Right renal cortex interstitium (tissue), 3 donors: ENCODE measurements at regions not wholly inside any gene's neighbourhood (a gene's known extent, or its start where the extent isn't known, plus 50 kb on each side); places are given as distances from the start of the nearest gene placed in this dataset.

Source experiments
- DNase-seq, 3 donors: peaks; one replicate each; pipeline ENCODE4 v3.0.0-alpha.2; 2013; ENCODE audit warnings: low read depth in 3 of 3, low spot score in 2 of 3

DNA sequence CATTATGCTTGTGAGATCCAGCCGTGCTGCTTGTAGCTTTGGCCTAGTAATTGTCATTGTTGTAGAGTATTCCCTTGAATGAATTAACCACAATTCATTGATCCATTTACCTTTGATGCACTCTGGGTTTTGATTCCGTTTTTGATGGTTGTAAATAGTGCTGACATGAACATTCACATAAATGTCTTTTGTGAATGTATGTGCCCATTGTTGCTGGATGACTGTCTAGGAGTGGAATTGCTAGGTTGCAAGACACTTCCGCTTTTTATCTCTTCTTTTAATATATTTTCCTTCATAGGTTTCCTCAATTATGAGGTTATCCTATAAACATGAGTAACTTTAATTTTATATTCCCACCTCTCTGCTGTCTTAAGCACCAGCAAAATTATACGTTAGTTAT lies 104.8 kb upstream of the CCDC68 start:
- no peak for DNase-seq

DNA sequence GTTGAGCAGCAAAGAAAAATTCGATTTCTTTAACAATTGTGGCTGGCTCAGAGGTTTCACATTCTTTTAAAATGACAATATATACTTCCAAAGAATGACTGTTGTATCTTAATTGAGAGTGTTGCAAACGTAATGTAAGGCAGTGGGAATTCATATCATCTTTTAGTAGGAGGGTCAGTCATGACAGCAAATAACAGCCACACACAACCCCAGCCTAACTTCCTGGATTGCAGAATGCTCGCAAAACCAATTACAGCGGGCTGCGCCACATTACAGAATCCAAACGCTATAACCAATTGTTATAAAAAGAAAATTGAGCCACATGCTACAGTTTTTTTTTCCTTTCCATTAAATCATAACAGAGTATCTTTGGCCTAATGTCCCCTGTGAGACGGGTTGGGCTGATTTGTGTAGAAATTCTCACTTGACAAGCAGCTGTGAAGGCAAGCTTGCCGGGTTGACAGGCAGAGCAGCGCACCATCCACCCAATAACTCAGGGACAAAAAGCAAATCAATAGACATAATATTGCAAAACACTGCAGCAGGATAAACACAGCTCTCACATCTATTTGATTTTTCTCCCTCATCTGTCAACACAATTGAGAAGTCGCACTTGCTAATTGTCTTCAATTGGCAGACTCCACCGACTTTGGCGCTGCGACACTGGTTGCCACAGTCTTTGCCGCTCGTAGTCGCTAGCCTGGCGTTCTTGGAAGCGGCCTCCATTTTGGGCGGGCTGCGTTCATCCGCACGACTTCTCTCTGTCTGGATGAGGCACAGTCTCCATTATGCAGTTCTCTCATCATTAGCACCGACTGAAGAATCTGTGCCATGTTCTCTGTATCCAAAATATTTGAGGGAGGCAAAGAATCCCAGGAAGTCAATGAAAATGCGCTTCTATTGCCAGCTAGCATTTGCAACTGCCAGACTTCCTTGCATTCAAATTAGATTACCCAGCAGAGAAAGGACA lies 95.0 kb upstream of the CCDC68 start:
- DNase-seq, result no peak

DNA sequence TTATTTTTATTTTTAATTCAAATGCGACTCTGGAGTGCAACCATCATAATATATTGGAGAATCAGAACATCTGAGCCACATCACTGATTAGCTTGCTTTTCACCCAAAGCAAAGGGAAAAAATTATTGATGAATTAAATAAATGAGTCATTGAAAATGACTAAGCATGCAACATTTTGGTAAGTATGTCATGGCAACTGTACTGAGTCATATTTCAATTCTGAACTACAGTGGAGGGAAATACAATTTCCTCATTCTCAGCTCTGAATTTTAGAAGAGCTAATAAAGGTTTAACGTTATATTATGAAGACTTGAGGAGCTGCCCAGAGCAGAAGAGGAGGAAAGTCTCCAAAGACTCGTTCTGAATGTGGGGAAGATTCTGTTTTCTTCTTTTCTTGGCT lies 89.6 kb upstream of the CCDC68 start:
- no peak for DNase-seq

DNA sequence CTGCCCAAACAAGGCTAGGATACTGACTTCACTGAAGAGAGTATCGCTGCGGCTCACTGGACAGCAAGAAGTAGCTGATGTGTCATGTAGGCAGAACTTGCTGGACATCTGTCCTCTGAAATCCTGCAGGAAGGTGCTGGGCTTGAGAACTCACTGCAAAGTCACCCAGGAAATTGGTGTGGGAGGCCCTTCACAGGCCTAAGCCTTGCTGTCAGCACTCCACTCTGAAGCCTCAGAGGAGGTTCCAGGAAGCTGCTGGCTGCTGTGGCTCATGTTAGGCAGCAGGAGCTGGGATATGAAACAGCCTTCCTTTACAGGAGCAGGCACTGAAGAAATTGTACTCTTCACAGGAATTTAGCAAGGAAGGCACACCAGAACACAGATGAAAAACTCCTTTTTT lies 88.3 kb upstream of the CCDC68 start:
- no peak for DNase-seq

DNA sequence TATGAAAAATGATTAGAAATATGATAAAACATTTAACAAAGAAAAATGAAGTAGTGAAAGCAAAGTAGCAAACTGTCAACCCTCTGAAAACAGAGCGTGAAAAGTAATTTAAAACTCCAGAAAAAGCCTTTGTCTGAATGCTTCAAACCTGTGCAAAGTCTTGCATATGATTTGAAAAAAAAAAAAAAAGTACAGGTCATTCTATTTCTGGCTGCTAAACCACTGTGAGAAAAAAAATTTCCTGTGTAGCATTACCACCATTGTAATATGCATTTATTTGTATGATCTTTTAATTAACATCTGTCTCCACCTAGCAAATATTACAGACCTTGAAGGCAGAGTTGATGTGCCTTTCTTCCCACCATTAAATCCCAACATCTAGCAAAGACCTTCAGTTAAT lies 82.1 kb upstream of the CCDC68 start:
- no peak for DNase-seq

DNA sequence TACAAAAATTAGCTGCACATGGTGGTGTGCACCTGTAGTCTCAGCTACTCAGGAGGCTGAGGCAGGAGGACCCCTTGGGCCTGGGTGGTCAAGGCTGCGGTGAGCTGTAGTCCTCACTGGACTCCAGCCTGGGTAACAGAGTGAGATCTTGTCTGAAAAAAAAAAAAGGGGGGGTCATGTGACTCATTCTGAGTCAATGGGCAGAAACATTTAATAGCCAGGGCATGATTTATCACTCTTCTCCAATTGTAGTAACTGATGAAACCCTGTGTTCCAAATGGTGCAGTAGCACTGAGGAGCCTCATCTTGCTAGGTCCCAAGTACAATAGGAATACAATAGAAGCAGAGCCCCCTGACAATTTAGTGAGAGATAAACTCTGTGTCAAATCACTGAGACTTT lies 78.9 kb upstream of the CCDC68 start:
- no peak for DNase-seq

DNA sequence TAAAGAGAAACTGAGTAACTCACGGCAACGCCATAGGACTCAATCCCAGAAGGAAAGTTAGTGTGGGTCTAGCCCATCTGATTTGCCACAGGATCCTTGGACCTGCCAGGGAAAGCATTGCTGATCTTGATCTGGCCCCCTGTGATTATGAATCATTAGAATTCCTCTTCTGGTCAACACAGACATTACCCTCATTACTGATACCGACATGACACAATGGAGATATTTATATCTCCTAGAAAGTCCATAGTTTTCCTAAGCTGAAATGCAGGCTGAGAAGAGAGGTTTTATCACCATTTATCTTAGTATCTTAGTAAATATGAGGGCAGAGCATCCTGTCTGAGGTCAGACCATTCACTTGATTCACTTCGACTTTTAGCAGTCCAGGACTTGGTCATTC lies 75.5 kb upstream of the CCDC68 start:
- DNase-seq, result no peak

DNA sequence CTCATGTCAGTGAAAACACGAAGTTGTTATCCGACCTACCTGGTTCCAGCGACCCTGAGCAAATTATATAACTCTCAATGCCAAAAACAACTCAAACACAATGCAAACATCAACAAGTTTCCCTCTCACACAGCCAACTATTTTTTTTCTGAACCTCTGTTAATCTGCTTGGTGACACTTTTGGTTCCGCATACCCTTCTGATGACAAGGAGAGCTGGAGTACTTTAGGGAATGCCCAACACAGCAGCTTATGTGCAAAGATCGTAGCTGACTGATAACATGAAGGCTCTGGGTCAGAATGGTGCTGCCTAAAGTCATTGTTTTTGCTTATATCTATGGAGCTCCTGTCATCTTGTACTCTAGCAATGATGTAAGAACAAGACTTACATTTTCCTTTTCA lies 72.7 kb upstream of the CCDC68 start:
- no peak for DNase-seq

DNA sequence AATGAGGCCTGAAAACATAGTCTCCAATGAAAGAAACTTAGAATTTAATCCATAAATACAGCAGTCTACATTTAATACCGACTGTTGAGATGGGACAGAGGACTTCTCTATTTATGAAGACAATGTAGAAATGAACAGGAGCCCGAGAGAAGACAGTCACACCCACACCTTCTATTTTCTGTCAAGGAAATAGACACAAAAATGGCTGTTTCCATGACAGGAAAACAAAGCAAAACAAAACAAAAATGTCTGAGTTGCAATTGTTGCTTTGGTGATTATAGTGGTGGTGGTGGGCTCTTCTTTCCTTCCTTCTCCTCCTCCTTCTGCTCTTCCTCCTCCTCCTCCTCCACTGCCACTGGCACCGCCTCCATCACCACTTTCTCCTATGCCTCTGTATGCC lies 72.3 kb upstream of the CCDC68 start:
- no peak for DNase-seq

DNA sequence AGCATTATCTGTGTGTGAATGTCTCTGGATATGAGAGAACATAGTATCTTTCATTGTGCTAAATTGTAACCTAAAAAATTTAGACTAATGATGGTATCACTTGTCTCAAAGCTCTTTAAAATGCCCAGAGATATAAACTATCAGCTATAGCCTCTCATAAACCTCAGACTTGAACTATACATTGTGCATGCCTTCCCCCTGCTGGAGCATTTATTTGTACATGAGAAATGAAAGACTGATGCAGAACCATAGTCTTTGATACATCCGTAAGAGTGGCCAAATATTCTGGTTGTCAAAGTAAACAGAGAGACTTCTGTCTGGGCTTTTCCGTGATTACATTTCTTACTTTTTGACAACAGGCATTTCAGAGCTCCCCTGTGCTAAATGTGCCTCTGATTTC lies 71.9 kb upstream of the CCDC68 start:
- DNase-seq, result no peak

DNA sequence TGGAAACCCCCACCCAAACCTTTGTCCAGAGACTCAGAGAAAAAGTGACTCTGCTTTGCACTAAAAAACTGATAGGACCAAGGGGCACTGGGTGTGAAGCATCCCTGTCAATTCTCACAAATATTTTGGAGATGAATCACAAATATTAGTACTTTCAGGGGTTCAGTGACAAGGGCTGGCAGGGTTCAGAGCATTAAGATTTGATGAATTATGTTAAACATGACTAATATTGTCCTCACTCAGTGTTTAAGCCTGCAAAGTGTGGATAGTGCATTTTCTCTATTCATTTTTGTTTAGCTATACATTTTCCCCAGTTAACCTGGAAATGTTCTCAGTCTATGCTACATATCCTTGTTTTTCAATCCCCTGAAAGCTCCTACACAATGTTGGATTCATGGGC lies 65.3 kb upstream of the CCDC68 start:
- no peak for DNase-seq

DNA sequence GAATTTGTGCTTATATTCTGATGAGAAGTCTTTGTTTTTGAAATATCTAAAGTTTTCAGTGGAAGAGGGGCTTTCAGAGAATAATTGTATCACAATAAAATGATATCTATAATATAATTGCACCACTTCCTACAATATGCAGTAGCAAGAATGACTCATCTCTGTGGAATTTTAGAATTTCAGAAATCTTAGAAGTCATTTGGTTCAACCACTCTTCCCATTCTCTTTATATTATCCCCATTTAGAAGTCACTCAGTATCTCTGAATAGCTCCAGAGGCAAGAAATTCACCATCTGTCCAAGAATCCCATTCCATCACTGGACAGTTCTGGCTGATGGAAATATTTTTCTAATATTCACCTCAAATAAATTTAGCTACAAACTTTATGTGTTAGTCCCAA lies 59.3 kb upstream of the CCDC68 start:
- DNase-seq, result no peak

DNA sequence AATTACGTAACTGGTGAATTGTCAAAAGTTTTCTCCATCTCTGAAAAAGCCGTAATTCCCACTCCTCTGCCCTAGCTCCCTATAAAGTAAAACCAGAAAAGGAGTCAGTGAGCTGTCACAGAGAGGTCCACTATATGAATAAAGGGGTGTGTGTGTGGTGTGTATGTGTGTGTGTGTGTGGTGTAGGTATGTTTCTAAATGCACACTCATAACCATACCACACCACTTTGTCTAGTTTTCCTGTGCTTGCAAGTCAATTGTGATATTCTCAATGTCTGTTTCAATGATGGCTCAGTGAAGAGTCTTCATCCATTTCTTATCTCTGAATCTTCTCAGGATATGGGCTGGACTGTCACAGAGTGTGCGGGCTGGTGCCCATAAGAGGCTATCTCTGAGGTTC lies 54.8 kb upstream of the CCDC68 start:
- DNase-seq, result no peak

DNA sequence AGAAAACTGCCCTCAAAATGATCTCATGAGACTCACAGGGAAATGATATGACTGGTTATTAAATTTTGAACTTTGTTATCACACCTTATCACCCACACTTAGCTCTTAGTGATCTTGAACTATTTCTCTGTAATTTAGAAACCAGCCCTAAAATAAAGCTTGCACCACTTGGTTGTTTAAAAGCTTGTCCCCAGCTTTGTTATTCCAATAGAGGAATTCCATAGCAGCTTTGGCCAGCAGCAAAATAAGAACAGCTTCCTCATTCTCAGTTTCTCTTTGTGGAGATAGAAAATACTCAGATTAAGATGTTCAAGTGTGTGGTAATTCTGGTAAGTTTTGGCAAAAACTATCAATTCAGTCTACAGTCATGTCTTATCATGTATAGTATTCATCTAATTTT lies 54.4 kb upstream of the CCDC68 start:
- DNase-seq, result no peak

DNA sequence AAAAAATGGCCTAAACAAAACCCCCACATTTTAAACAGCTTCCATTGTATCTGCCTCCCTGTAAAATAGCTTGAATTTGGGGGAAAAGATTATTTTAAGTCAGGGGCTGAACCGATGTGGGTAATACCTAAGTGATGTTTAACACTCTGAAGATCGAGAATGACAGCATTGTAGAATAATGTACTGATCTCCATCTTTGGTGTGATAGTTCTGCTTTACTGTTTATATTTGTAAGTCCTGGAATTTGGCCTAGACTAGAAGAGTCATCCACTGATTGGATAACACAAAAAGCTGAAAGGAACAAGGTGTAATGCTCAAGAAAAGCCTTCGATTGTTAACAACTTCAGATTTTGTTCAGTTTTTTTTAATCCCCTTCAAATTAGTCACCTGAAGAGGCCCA lies 53.8 kb upstream of the CCDC68 start:
- no peak for DNase-seq

DNA sequence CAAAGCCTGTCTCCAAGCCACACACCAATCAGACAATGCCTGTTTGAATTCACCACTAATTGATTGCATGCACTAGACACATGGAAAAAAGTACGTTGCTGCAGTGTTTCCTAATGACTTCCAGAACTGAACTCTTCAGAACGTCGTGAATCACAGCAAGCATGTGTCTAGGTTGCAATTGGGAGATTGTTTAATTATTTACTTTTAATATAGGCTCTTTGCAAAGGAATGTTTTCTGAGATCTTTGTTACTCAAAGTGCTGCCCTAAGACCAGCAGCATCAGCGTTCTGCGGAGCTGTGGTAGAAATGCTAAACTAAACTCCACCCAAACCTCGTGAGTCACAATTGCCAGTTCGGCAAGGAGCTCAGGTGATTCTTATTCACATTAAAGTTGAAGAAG lies 52.7 kb upstream of the CCDC68 start:
- no peak for DNase-seq
